ENCODE measurements at regions not wholly inside any gene's neighbourhood (a gene's known extent, or its start where the extent isn't known, plus 50 kb on each side); places are given as distances from the start of the nearest gene placed in this dataset.

- intact Hi-C loops (cut with DNase I): no loop called here
- no peaks in the 10 kb centered on the region for H3K4me1 ChIP-seq (ENCODE audit: control insufficient read depth in 1 of 2, insufficient read depth in 2 of 2, low read length in 2 of 2)
- WGBS, 2 donors: 50 to 57% methylated on average over 2 of the region's 2 CpGs
- ATAC-seq (ENCODE audit: low FRiP score) (no peak), DNase-seq (no peak)
- H3K9me3 ChIP-seq (ENCODE audit: control insufficient read depth, low read length): no peaks in the 10 kb centered on the region
- H3K27ac ChIP-seq (ENCODE audit: low read depth in 1 of 2, low read length in 2 of 2): no peak overlapping the region
- H3K4me3 ChIP-seq (ENCODE audit: low read length in 2 of 2): no peak overlapping the region
- H3K36me3 ChIP-seq (ENCODE audit: control insufficient read depth in 1 of 2, insufficient read depth in 2 of 2, low read length in 1 of 2): no peaks in the 10 kb centered on the region
- no peaks in the 10 kb centered on the region for H3K27me3 ChIP-seq (ENCODE audit: control insufficient read depth in 1 of 2, insufficient read depth in 2 of 2, low read length in 1 of 2)
Observed at GRCh38 chr7:13050703-13051102, 363.3 kb downstream of the ARL4A start.

- no peaks in the 10 kb centered on the region for H3K27me3 ChIP-seq (ENCODE audit: control insufficient read depth in 1 of 2, insufficient read depth in 2 of 2, low read length in 1 of 2)
- intact Hi-C loops (cut with DNase I): no loop called here
- ATAC-seq (ENCODE audit: low FRiP score): no peak
Observed at GRCh38 chr7:13055732-13056368, 368.4 kb downstream of the ARL4A start.

GRCh38 chr7:13057462-13058200 lies 370.2 kb downstream of the ARL4A start:
- H3K4me3 ChIP-seq (ENCODE audit: low read length in 2 of 2): no peak overlapping the region
- 70 to 80% methylated on average over 6 of the region's 6 CpGs for WGBS, 2 donors
- H3K27ac ChIP-seq (ENCODE audit: low read depth in 1 of 2, low read length in 2 of 2): no peak overlapping the region
- no peaks in the 10 kb centered on the region for H3K27me3 ChIP-seq (ENCODE audit: control insufficient read depth in 1 of 2, insufficient read depth in 2 of 2, low read length in 1 of 2)
- no peaks in the 10 kb centered on the region for H3K4me1 ChIP-seq (ENCODE audit: control insufficient read depth in 1 of 2, insufficient read depth in 2 of 2, low read length in 2 of 2)
- H3K9me3 ChIP-seq (ENCODE audit: control insufficient read depth, low read length): no peaks in the 10 kb centered on the region
- intact Hi-C loops (cut with DNase I): no loop called here
- ATAC-seq (ENCODE audit: low FRiP score) (no peak), DNase-seq (no peak)
- no peaks in the 10 kb centered on the region for H3K36me3 ChIP-seq (ENCODE audit: control insufficient read depth in 1 of 2, insufficient read depth in 2 of 2, low read length in 1 of 2)

More at GRCh38 chr7:13055732-13056368, 368.4 kb downstream of the ARL4A start:
- DNase-seq: no peak
- H3K4me1 ChIP-seq (ENCODE audit: control insufficient read depth in 1 of 2, insufficient read depth in 2 of 2, low read length in 2 of 2): no peaks in the 10 kb centered on the region
- 57 to 65% methylated on average over 2 of the region's 2 CpGs for WGBS, 2 donors
- H3K36me3 ChIP-seq (ENCODE audit: control insufficient read depth in 1 of 2, insufficient read depth in 2 of 2, low read length in 1 of 2): no peaks in the 10 kb centered on the region
- H3K4me3 ChIP-seq (ENCODE audit: low read length in 2 of 2): no peak overlapping the region
- H3K27ac ChIP-seq (ENCODE audit: low read depth in 1 of 2, low read length in 2 of 2): no peak overlapping the region
- no peaks in the 10 kb centered on the region for H3K9me3 ChIP-seq (ENCODE audit: control insufficient read depth, low read length)

- DNase-seq (no peak), ATAC-seq (ENCODE audit: low FRiP score) (no peak)
- Histone ChIP-seq H3K4me3 (ENCODE audit: low read length in 2 of 2) (no peak overlapping the region), H3K4me1 (ENCODE audit: control insufficient read depth in 1 of 2, insufficient read depth in 2 of 2, low read length in 2 of 2) (no peaks in the 10 kb centered on the region), H3K9me3 (ENCODE audit: control insufficient read depth, low read length) (no peaks in the 10 kb centered on the region), H3K27me3 (ENCODE audit: control insufficient read depth in 1 of 2, insufficient read depth in 2 of 2, low read length in 1 of 2) (no peaks in the 10 kb centered on the region), H3K36me3 (ENCODE audit: control insufficient read depth in 1 of 2, insufficient read depth in 2 of 2, low read length in 1 of 2) (no peaks in the 10 kb centered on the region), H3K27ac (ENCODE audit: low read depth in 1 of 2, low read length in 2 of 2) (no peak overlapping the region)
- 83 to 86% methylated on average over 2 of the region's 2 CpGs for WGBS, 2 donors
- intact Hi-C loops (cut with DNase I): no loop called here
Observed at GRCh38 chr7:13060173-13060572, 372.7 kb downstream of the ARL4A start.

- intact Hi-C loops (cut with DNase I): no loop called here
- Histone ChIP-seq H3K4me3 (ENCODE audit: low read length in 2 of 2) (no peak overlapping the region), H3K27ac (ENCODE audit: low read depth in 1 of 2, low read length in 2 of 2) (no peak overlapping the region), H3K36me3 (ENCODE audit: control insufficient read depth in 1 of 2, insufficient read depth in 2 of 2, low read length in 1 of 2) (no peaks in the 10 kb centered on the region), H3K9me3 (ENCODE audit: control insufficient read depth, low read length) (no peaks in the 10 kb centered on the region), H3K27me3 (ENCODE audit: control insufficient read depth in 1 of 2, insufficient read depth in 2 of 2, low read length in 1 of 2) (no peaks in the 10 kb centered on the region), H3K4me1 (ENCODE audit: control insufficient read depth in 1 of 2, insufficient read depth in 2 of 2, low read length in 2 of 2) (no peaks in the 10 kb centered on the region)
- 87 to 90% methylated on average over 4 of the region's 4 CpGs for WGBS, 2 donors
- DNase-seq (no peak), ATAC-seq (ENCODE audit: low FRiP score) (no peak)
Observed at GRCh38 chr7:13061115-13061514, 373.7 kb downstream of the ARL4A start.

GRCh38 chr7:13062631-13063030 lies 375.2 kb downstream of the ARL4A start:
- H3K9me3 ChIP-seq (ENCODE audit: control insufficient read depth, low read length): no peaks in the 10 kb centered on the region
- WGBS, 2 donors: 84 to 91% methylated on average over 4 of the region's 4 CpGs
- DNase-seq (no peak), ATAC-seq (ENCODE audit: low FRiP score) (no peak)
- H3K4me1 ChIP-seq (ENCODE audit: control insufficient read depth in 1 of 2, insufficient read depth in 2 of 2, low read length in 2 of 2): no peaks in the 10 kb centered on the region
- no peak overlapping the region for H3K27ac ChIP-seq (ENCODE audit: low read depth in 1 of 2, low read length in 2 of 2)
- intact Hi-C loops (cut with DNase I): no loop called here
- H3K36me3 ChIP-seq (ENCODE audit: control insufficient read depth in 1 of 2, insufficient read depth in 2 of 2, low read length in 1 of 2): no peaks in the 10 kb centered on the region
- H3K27me3 ChIP-seq (ENCODE audit: control insufficient read depth in 1 of 2, insufficient read depth in 2 of 2, low read length in 1 of 2): no peaks in the 10 kb centered on the region
- H3K4me3 ChIP-seq (ENCODE audit: low read length in 2 of 2): no peak overlapping the region

- H3K27me3 ChIP-seq (ENCODE audit: control insufficient read depth in 1 of 2, insufficient read depth in 2 of 2, low read length in 1 of 2): no peaks in the 10 kb centered on the region
- intact Hi-C loops (cut with DNase I): no loop called here
- 68 to 82% methylated on average over 5 of the region's 5 CpGs for WGBS, 2 donors
- H3K4me3 ChIP-seq (ENCODE audit: low read length in 2 of 2): no peak overlapping the region
- DNase-seq (no peak), ATAC-seq (ENCODE audit: low FRiP score) (no peak)
- no peaks in the 10 kb centered on the region for H3K36me3 ChIP-seq (ENCODE audit: control insufficient read depth in 1 of 2, insufficient read depth in 2 of 2, low read length in 1 of 2)
- H3K9me3 ChIP-seq (ENCODE audit: control insufficient read depth, low read length): no peaks in the 10 kb centered on the region
- no peaks in the 10 kb centered on the region for H3K4me1 ChIP-seq (ENCODE audit: control insufficient read depth in 1 of 2, insufficient read depth in 2 of 2, low read length in 2 of 2)
- H3K27ac ChIP-seq (ENCODE audit: low read depth in 1 of 2, low read length in 2 of 2): no peak overlapping the region
Observed at GRCh38 chr7:13067036-13067435, 379.6 kb downstream of the ARL4A start.

GRCh38 chr7:13068032-13068431 lies 380.6 kb downstream of the ARL4A start:
- no peak overlapping the region for H3K4me3 ChIP-seq (ENCODE audit: low read length in 2 of 2)
- ATAC-seq (ENCODE audit: low FRiP score) (no peak), DNase-seq (no peak)
- no peaks in the 10 kb centered on the region for H3K9me3 ChIP-seq (ENCODE audit: control insufficient read depth, low read length)
- H3K4me1 ChIP-seq (ENCODE audit: control insufficient read depth in 1 of 2, insufficient read depth in 2 of 2, low read length in 2 of 2): no peaks in the 10 kb centered on the region
- intact Hi-C loops (cut with DNase I): no loop called here
- H3K27ac ChIP-seq (ENCODE audit: low read depth in 1 of 2, low read length in 2 of 2): no peak overlapping the region
- WGBS, 2 donors: 75 to 78% methylated on average over 2 of the region's 2 CpGs
- H3K36me3 ChIP-seq (ENCODE audit: control insufficient read depth in 1 of 2, insufficient read depth in 2 of 2, low read length in 1 of 2): no peaks in the 10 kb centered on the region
- H3K27me3 ChIP-seq (ENCODE audit: control insufficient read depth in 1 of 2, insufficient read depth in 2 of 2, low read length in 1 of 2): no peaks in the 10 kb centered on the region

- no peak overlapping the region for H3K27ac ChIP-seq (ENCODE audit: low read depth in 1 of 2, low read length in 2 of 2)
- no peak for ATAC-seq (ENCODE audit: low FRiP score)
- H3K4me1 ChIP-seq (ENCODE audit: control insufficient read depth in 1 of 2, insufficient read depth in 2 of 2, low read length in 2 of 2): no peaks in the 10 kb centered on the region
- no peak overlapping the region for H3K4me3 ChIP-seq (ENCODE audit: low read length in 2 of 2)
- H3K27me3 ChIP-seq (ENCODE audit: control insufficient read depth in 1 of 2, insufficient read depth in 2 of 2, low read length in 1 of 2): no peaks in the 10 kb centered on the region
- WGBS, 2 donors: 63 to 74% methylated on average over 1 of the region's 1 CpG
- H3K36me3 ChIP-seq (ENCODE audit: control insufficient read depth in 1 of 2, insufficient read depth in 2 of 2, low read length in 1 of 2): no peaks in the 10 kb centered on the region
- H3K9me3 ChIP-seq (ENCODE audit: control insufficient read depth, low read length): no peaks in the 10 kb centered on the region
- intact Hi-C loops (cut with DNase I): no loop called here
- DNase-seq: no peak
Observed at GRCh38 chr7:13069841-13070240, 382.4 kb downstream of the ARL4A start.
